Body of pancreas (tissue), 4 donors: ENCODE measurements at regions not wholly inside any gene's neighbourhood (a gene's known extent, or its start where the extent isn't known, plus 50 kb on each side); places are given as distances from the start of the nearest gene placed in this dataset.

Experiments
- ATAC-seq: fragments of 150-250 bp; one replicate; pipeline ENCODE4 v1.9.1; 2016
- DNase-seq, 4 donors: peaks; one replicate each; pipeline ENCODE4 v3.0.0-alpha.2; 2019
- H3K27ac ChIP-seq, 4 donors: fragments of 200-600 bp; sonication (generic); 1 replicate in 3 of 4; 2 replicates in 1 of 4; pipeline versions ENCODE4 v1.5.1 to v1.6.1; 2016 to 2019; ENCODE audit warnings: mild to moderate bottlenecking in 1 of 4, mixed read lengths in 1 of 4, moderate library complexity in 1 of 4
- H3K27me3 ChIP-seq, 2 donors: fragments of 200-600 bp; sonication (generic); one replicate each; pipeline ENCODE4 v1.6.0; 2016; ENCODE audit warnings: mild to moderate bottlenecking in 1 of 2
- H3K36me3 ChIP-seq, 2 donors: fragments of 200-600 bp; sonication (generic); replicated peaks in 1 of 2; 2 replicates each; pipeline ENCODE4 v1.5.1; 2016; ENCODE audit warnings: low read depth in 2 of 2; ENCODE audit not compliant: insufficient read depth in 1 of 2
- H3K4me1 ChIP-seq: fragments of 200-600 bp; sonication (generic); one replicate; pipeline ENCODE4 v1.6.0; 2016
- H3K4me3 ChIP-seq, 2 donors: fragments of 200-600 bp; sonication (generic); 1 replicate in 1 of 2; 2 replicates in 1 of 2; pipeline ENCODE4 v1.5.1; 2016 to 2019
- H3K9me3 ChIP-seq, 3 donors: fragments of 200-600 bp; sonication (generic); 1 replicate in 2 of 3; 2 replicates in 1 of 3; pipeline ENCODE4 v1.5.1; 2016
- CTCF ChIP-seq, 7 experiments: fragments of 450-650 bp in 4 of 7; fragments of 200-600 bp in 3 of 7; sonication (generic) in 3 of 7; IDR thresholded peaks; one replicate each; pipeline ENCODE4 v1.5.1; 2016 to 2019; ENCODE audit warnings: antibody characterized with exemption in 7 of 7
- POLR2A ChIP-seq, 3 donors: fragments of 450-650 bp; IDR thresholded peaks; one replicate each; pipeline ENCODE4 v1.6.1; 2016; ENCODE audit warnings: antibody characterized with exemption in 3 of 3, mild to moderate bottlenecking in 2 of 3
- WGBS, 2 donors: methylation state at CpG; one replicate each; pipeline ENCODE4 v1.1.5; 2017; 5-methylcytosine and 5-hydroxymethylcytosine counted together
- intact Hi-C: fragments of 100-400 bp; cut with DNase I; formaldehyde crosslinking; loops from one replicate; pipeline ENCODE4 v1.15.1; 2023

- no peaks in the 10 kb centered on the region for H3K36me3 ChIP-seq
- intact Hi-C loops: no loop called here
Measured at GRCh38 chr12:113723631-113724030, 242.5 kb downstream of the RBM19 start.

GRCh38 chr12:113722747-113723146 is 243.4 kb downstream of the RBM19 start:
- TF ChIP-seq CTCF (IDR thresholded peaks at IDR 0.05) (no peak), POLR2A (IDR thresholded peaks at IDR 0.05) (no peak)
- H3K27me3 ChIP-seq: no peaks in the 10 kb centered on the region
- no peaks in the 10 kb centered on the region for H3K4me1 ChIP-seq
- H3K4me3 ChIP-seq: no peak overlapping the region
- no peaks in the 10 kb centered on the region for H3K36me3 ChIP-seq
- no peak overlapping the region for H3K27ac ChIP-seq
- DNase-seq (no peak), ATAC-seq (no peak)
- no peaks in the 10 kb centered on the region for H3K9me3 ChIP-seq
- 63 to 66% methylated on average over 5 of the region's 5 CpGs for WGBS, 2 donors
- intact Hi-C loops: no loop called here

More at GRCh38 chr12:113723631-113724030, 242.5 kb downstream of the RBM19 start:
- Histone ChIP-seq H3K4me3 (no peak overlapping the region), H3K27ac (no peak overlapping the region), H3K4me1 (no peaks in the 10 kb centered on the region), H3K9me3 (no peaks in the 10 kb centered on the region), H3K27me3 (no peaks in the 10 kb centered on the region)
- DNase-seq: no peak
- WGBS, 2 donors: 70 to 72% methylated on average over 4 of the region's 4 CpGs
- ATAC-seq: no peak
- TF ChIP-seq POLR2A (IDR thresholded peaks at IDR 0.05): no peak
- no peak for TF ChIP-seq CTCF (IDR thresholded peaks at IDR 0.05)

GRCh38 chr12:113720629-113721028 is 245.5 kb downstream of the RBM19 start:
- H3K27ac ChIP-seq: no peak overlapping the region
- TF ChIP-seq POLR2A (IDR thresholded peaks at IDR 0.05) (no peak), CTCF (IDR thresholded peaks at IDR 0.05) (no peak)
- H3K4me3 ChIP-seq: no peak overlapping the region
- no peaks in the 10 kb centered on the region for H3K4me1 ChIP-seq
- H3K27me3 ChIP-seq: no peaks in the 10 kb centered on the region
- no peaks in the 10 kb centered on the region for H3K9me3 ChIP-seq
- DNase-seq (no peak), ATAC-seq (no peak)
- H3K36me3 ChIP-seq: no peaks in the 10 kb centered on the region
- WGBS, 2 donors: 3 to 5% methylated on average over 4 of the region's 4 CpGs
- intact Hi-C loops: no loop called here

- intact Hi-C loops: no loop called here
Measured at GRCh38 chr12:113719911-113720591, 246.1 kb downstream of the RBM19 start.

More at GRCh38 chr12:113719911-113720591, 246.1 kb downstream of the RBM19 start:
- Histone ChIP-seq H3K27ac (no peak overlapping the region), H3K4me3 (no peak overlapping the region), H3K9me3 (no peaks in the 10 kb centered on the region), H3K36me3 (no peaks in the 10 kb centered on the region), H3K27me3 (no peaks in the 10 kb centered on the region), H3K4me1 (no peaks in the 10 kb centered on the region)
- DNase-seq: no peak
- no peak for ATAC-seq
- 78 to 79% methylated on average over 8 of the region's 8 CpGs for WGBS, 2 donors
- TF ChIP-seq POLR2A (IDR thresholded peaks at IDR 0.05) (no peak), CTCF (IDR thresholded peaks at IDR 0.05) (no peak)
